Neuronal stem cell (in vitro differentiated cells): ENCODE measurements at regions not wholly inside any gene's neighbourhood (a gene's known extent, or its start where the extent isn't known, plus 50 kb on each side); places are given as distances from the start of the nearest gene placed in this dataset.

Experiments
- DNase-seq: peaks from one replicate; pipeline ENCODE4 v3.0.0-alpha.2; 2013; ENCODE audit warnings: low spot score
- H2AFZ ChIP-seq: one replicate; pipeline ENCODE4 v1.6.1; 2013; ENCODE audit warnings: mild to moderate bottlenecking, low read length, inconsistent platforms
- H2AK5ac ChIP-seq: 2 replicates; pipeline ENCODE4 v1.6.1; 2013; ENCODE audit warnings: low read depth, mild to moderate bottlenecking, inconsistent platforms, low read length, moderate library complexity, mixed read lengths
- H2BK120ac ChIP-seq: 2 replicates; pipeline ENCODE4 v1.6.1; 2013; ENCODE audit warnings: low read depth, mild to moderate bottlenecking, inconsistent platforms, low read length, moderate library complexity, mixed read lengths
- H2BK12ac ChIP-seq: one replicate; pipeline ENCODE4 v1.6.1; 2013; ENCODE audit warnings: low read length, inconsistent platforms
- H2BK15ac ChIP-seq: 2 replicates; pipeline ENCODE4 v1.6.1; 2013; ENCODE audit warnings: mild to moderate bottlenecking, low read length, inconsistent platforms, mixed read lengths
- H2BK5ac ChIP-seq: one replicate; pipeline ENCODE4 v1.6.1; 2013; ENCODE audit warnings: inconsistent platforms, mild to moderate bottlenecking, low read length, moderate library complexity
- H3K14ac ChIP-seq: one replicate; pipeline ENCODE4 v1.6.1; 2013; ENCODE audit warnings: low read length, inconsistent platforms
- H3K18ac ChIP-seq: 2 replicates; pipeline ENCODE4 v1.6.1; 2013; ENCODE audit warnings: low read length, inconsistent platforms
- H3K23ac ChIP-seq: 2 replicates; pipeline ENCODE4 v1.6.1; 2013; ENCODE audit warnings: low read depth, mild to moderate bottlenecking, mixed read lengths, low read length, inconsistent platforms; ENCODE audit not compliant: poor library complexity
- H3K27ac ChIP-seq: replicated peaks from 3 replicates; pipeline ENCODE4 v1.5.1; 2013; ENCODE audit warnings: low read length, inconsistent platforms
- H3K27me3 ChIP-seq, 3 experiments: 2 replicates each; pipeline ENCODE4 v1.6.1; 2013; ENCODE audit warnings: low read length in 3 of 3, mild to moderate bottlenecking in 2 of 3, inconsistent platforms in 1 of 3, low read depth in 1 of 3, mixed read lengths in 1 of 3, moderate library complexity in 1 of 3; ENCODE audit not compliant: control insufficient read depth in 3 of 3, insufficient read depth in 3 of 3
- H3K36me3 ChIP-seq, 2 donors: replicated peaks in 1 of 2; 2 replicates each; pipeline ENCODE4 v1.6.1; 2013; ENCODE audit warnings: low read length in 2 of 2; ENCODE audit not compliant: control insufficient read depth in 2 of 2, insufficient read depth in 2 of 2
- H3K4ac ChIP-seq: 2 replicates; pipeline ENCODE4 v1.6.1; 2013; ENCODE audit warnings: inconsistent platforms, mild to moderate bottlenecking, low read length, moderate library complexity
- H3K4me1 ChIP-seq, 2 donors: 1 replicate in 1 of 2; 2 replicates in 1 of 2; pipeline ENCODE4 v1.6.1; 2013; ENCODE audit warnings: low read length in 2 of 2, low read depth in 1 of 2; ENCODE audit not compliant: control insufficient read depth in 2 of 2, insufficient read depth in 1 of 2
- H3K4me2 ChIP-seq: one replicate; pipeline ENCODE4 v1.6.1; 2013; ENCODE audit warnings: mild to moderate bottlenecking, low read length, inconsistent platforms; ENCODE audit not compliant: insufficient read depth, poor library complexity, severe bottlenecking
- H3K4me3 ChIP-seq, 2 donors: 2 replicates each; pipeline ENCODE4 v1.5.1; 2013; ENCODE audit warnings: low read length in 2 of 2, mild to moderate bottlenecking in 2 of 2, inconsistent platforms in 1 of 2, moderate library complexity in 1 of 2
- H3K79me1 ChIP-seq: one replicate; pipeline ENCODE4 v1.6.1; 2013; ENCODE audit warnings: low read depth, mild to moderate bottlenecking, inconsistent platforms, low read length, moderate library complexity
- H3K9ac ChIP-seq: one replicate; pipeline ENCODE4 v1.6.1; 2013; ENCODE audit warnings: mild to moderate bottlenecking, low read depth, low read length, inconsistent platforms; ENCODE audit not compliant: poor library complexity
- H3K9me3 ChIP-seq, 2 donors: replicated peaks in 1 of 2; 2 replicates each; pipeline versions ENCODE3 to v1.6.1; 2013; ENCODE audit warnings: low read length in 2 of 2, mild to moderate bottlenecking in 2 of 2, inconsistent platforms in 1 of 2, low read depth in 1 of 2, mixed read lengths in 1 of 2, moderate library complexity in 1 of 2; ENCODE audit not compliant: control insufficient read depth in 2 of 2, insufficient read depth in 1 of 2
- H4K8ac ChIP-seq: one replicate; pipeline ENCODE4 v1.6.1; 2013; ENCODE audit warnings: low read depth, mild to moderate bottlenecking, inconsistent platforms, low read length, moderate library complexity
- H4K91ac ChIP-seq: one replicate; pipeline ENCODE4 v1.6.1; 2013; ENCODE audit warnings: low read length, low read depth, mild to moderate bottlenecking, inconsistent platforms; ENCODE audit not compliant: poor library complexity
- WGBS, 2 donors: extraction: QIAGEN DNeasy Blood & Tissue Kit; methylation state at CpG; one replicate each; pipeline ENCODE4 v1.1.7; 2013; ENCODE audit warnings: missing lambda C conversion rate in 2 of 2, mixed read lengths in 1 of 2; ENCODE audit not compliant: insufficient read length in 2 of 2, insufficient replicate concordance in 1 of 2; ENCODE audit errors: extremely low coverage in 2 of 2; 5-methylcytosine and 5-hydroxymethylcytosine counted together

GRCh38 chr5:74363603-74364205 lies 276.8 kb downstream of the ENC1 start:
- Histone ChIP-seq H2AK5ac (no peak overlapping the region), H4K91ac (no peak overlapping the region), H3K18ac (no peak overlapping the region), H3K4me3 (no peak overlapping the region), H3K79me1 (no peaks in the 10 kb centered on the region), H3K4me2 (no peak overlapping the region), H3K4ac (no peak overlapping the region), H3K36me3 (no peaks in the 10 kb centered on the region), H2BK12ac (no peak overlapping the region), H2BK15ac (peak overlapping the region; percentile 50), H3K9ac (no peak overlapping the region), H4K8ac (no peak overlapping the region), H3K27me3 (no peaks in the 10 kb centered on the region), H3K4me1 (peaks cover 7 to 9% of the 10 kb centered on the region in 2 donors), H3K27ac (no peak overlapping the region), H3K23ac (peak overlapping the region; percentile 8), H3K14ac (no peak overlapping the region), H2AFZ (no peak overlapping the region), H2BK120ac (no peak overlapping the region), H2BK5ac (no peak overlapping the region), H3K9me3 (peaks cover 0 to 2% of the 10 kb centered on the region in 2 donors)
- DNase-seq, result no peak
- no CpG with 5 or more reads among the region's 7 CpGs for WGBS, 2 donors

DNA sequence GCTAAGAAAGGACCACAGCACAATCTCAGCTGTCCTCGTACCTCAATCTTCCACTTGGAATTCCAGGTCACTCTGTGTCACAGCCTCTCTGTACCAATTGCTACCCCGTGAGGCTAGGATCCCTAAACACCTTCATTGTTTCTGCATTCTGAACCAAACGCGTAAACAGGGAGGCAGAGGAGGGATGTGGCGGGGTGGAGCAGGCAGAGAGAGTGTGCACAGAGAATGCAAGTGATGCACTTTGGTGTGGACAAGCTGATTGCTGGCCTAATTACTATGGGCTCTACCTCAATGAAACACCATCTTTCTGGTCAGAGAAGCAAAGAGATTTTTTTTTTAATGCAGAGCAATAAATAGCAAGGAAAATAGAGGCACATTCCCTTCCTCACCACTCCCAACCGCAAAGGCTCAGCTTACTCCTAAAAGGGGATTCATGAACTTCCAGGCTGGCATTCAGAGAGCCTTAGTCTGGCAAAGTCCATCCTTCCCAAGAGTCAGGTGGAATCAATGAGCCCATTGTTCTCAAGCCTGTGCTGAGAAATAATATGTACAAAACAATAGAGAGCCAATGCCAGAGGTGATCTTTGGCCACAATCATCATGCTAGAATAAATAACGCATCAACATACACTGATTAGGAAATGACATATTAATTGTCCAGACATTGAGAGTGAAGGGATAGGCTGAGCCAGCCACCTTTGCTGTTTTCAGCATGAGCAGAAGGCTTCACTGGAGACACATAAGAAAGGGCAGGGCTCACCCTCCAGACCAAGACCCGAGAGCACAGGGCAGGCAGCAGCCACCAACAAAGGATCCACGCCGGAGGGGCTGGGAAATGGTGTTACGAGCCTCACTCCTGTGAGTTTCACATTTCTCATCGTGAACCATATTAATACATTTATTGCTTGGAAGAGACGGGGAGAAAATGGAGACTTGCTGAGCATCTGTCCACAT lies 278.8 kb downstream of the ENC1 start:
- H2BK120ac ChIP-seq, result no peak overlapping the region
- H3K9ac ChIP-seq, result no peak overlapping the region
- no peak overlapping the region for H3K27ac ChIP-seq
- H4K8ac ChIP-seq, result no peak overlapping the region
- H3K4me2 ChIP-seq, result no peak overlapping the region
- H3K27me3 ChIP-seq, result no peaks in the 10 kb centered on the region
- H2BK5ac ChIP-seq, result no peak overlapping the region
- H3K18ac ChIP-seq, result no peak overlapping the region
- DNase-seq, result no peak
- H3K23ac ChIP-seq, result no peak overlapping the region
- H3K14ac ChIP-seq, result no peak overlapping the region
- H2BK15ac ChIP-seq, result no peak overlapping the region
- H2BK12ac ChIP-seq, result no peak overlapping the region
- peaks cover 0 to 2% of the 10 kb centered on the region in 2 donors for H3K9me3 ChIP-seq
- H3K4ac ChIP-seq, result no peak overlapping the region
- no peak overlapping the region for H3K4me3 ChIP-seq
- H2AK5ac ChIP-seq, result no peak overlapping the region
- H2AFZ ChIP-seq, result no peak overlapping the region
- no CpG with 5 or more reads among the region's 13 CpGs for WGBS, 2 donors
- no peaks in the 10 kb centered on the region for H3K79me1 ChIP-seq
- H3K36me3 ChIP-seq, result no peaks in the 10 kb centered on the region
- H3K4me1 ChIP-seq, result peaks cover 4% of the 10 kb centered on the region in 2 donors
- H4K91ac ChIP-seq, result no peak overlapping the region

DNA sequence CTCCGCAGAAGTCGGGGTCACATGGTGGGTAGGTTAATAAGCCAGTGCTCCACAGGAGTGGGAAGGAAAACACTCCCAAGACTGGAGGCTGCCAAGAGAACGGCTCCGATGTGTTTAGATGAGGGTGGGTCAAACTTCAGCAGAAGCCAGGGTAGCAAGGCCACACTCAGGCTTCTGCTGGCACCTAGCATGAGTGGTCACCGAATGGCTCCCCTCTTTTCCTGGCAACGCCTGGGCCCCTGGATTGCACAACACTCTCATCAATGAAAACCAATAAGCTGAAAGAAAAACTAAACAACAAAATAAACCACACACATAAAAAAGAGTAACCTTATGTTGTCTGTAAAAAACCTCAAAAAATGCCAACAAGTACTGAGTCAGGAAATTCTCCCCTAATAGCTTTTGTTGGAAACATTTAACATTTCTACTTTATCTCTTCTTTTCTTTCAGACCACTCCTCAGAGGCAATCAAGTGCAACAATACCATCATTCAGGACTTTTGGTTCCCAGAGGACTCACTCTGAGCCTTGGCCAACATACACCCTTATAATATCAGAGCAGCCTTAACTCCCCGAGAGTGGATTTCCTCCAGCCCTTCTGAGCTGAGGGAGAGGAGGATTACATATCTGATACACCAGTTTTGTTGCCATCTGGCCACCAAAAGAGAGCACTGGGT lies 279.9 kb downstream of the ENC1 start:
- H2BK15ac ChIP-seq, result no peak overlapping the region
- H3K79me1 ChIP-seq, result no peaks in the 10 kb centered on the region
- H3K27me3 ChIP-seq, result no peaks in the 10 kb centered on the region
- no peak overlapping the region for H2BK12ac ChIP-seq
- no peak overlapping the region for H2BK5ac ChIP-seq
- no peak overlapping the region for H4K8ac ChIP-seq
- no peak overlapping the region for H3K14ac ChIP-seq
- H4K91ac ChIP-seq, result no peak overlapping the region
- H3K9ac ChIP-seq, result no peak overlapping the region
- no peak overlapping the region for H3K4me3 ChIP-seq
- H3K4me1 ChIP-seq, result peaks cover 4 to 5% of the 10 kb centered on the region in 2 donors
- H2AFZ ChIP-seq, result no peak overlapping the region
- H3K23ac ChIP-seq, result no peak overlapping the region
- H3K4ac ChIP-seq, result no peak overlapping the region
- H2AK5ac ChIP-seq, result no peak overlapping the region
- DNase-seq, result no peak
- no peak overlapping the region for H3K27ac ChIP-seq
- no CpG with 5 or more reads among the region's 7 CpGs for WGBS, 2 donors
- H2BK120ac ChIP-seq, result no peak overlapping the region
- H3K9me3 ChIP-seq, result peaks cover 0 to 2% of the 10 kb centered on the region in 2 donors
- peak overlapping the region; percentile 36 for H3K18ac ChIP-seq
- H3K36me3 ChIP-seq, result no peaks in the 10 kb centered on the region
- no peak overlapping the region for H3K4me2 ChIP-seq

- Histone ChIP-seq H3K4ac (no peak overlapping the region), H2BK120ac (no peak overlapping the region), H3K9me3 (peaks cover 0 to 2% of the 10 kb centered on the region in 2 donors), H3K27ac (no peak overlapping the region), H3K36me3 (no peaks in the 10 kb centered on the region), H2AK5ac (no peak overlapping the region), H3K9ac (no peak overlapping the region), H4K8ac (no peak overlapping the region), H3K79me1 (no peaks in the 10 kb centered on the region), H3K14ac (no peak overlapping the region), H2BK12ac (no peak overlapping the region), H2AFZ (no peak overlapping the region), H3K4me3 (no peak overlapping the region), H3K23ac (no peak overlapping the region), H3K27me3 (no peaks in the 10 kb centered on the region), H4K91ac (no peak overlapping the region), H3K4me2 (no peak overlapping the region), H2BK15ac (no peak overlapping the region), H2BK5ac (no peak overlapping the region), H3K18ac (no peak overlapping the region), H3K4me1 (peaks cover 4 to 5% of the 10 kb centered on the region in 2 donors)
- DNase-seq, result no peak
- WGBS, 2 donors, result no CpG with 5 or more reads among the region's 5 CpGs
Measured at GRCh38 chr5:74357827-74358226, 282.7 kb downstream of the ENC1 start.
